Osteoblast (primary cell): ENCODE measurements at regions not wholly inside any gene's neighbourhood (a gene's known extent, or its start where the extent isn't known, plus 50 kb on each side); places are given as distances from the start of the nearest gene placed in this dataset.

Experiments
- DNase-seq: peaks from one replicate; pipeline ENCODE4 v3.0.0; 2011; ENCODE audit warnings: low spot score, mixed read lengths; ENCODE audit not compliant: insufficient read length; ENCODE audit errors: missing footprints
- H2AFZ ChIP-seq: 2 replicates; pipeline ENCODE4 v1.6.0; 2011; ENCODE audit warnings: mild to moderate bottlenecking, low read length
- H3K27ac ChIP-seq: 2 replicates; pipeline ENCODE4 v1.5.1; 2011; ENCODE audit warnings: mild to moderate bottlenecking, low read depth, low read length, moderate library complexity
- H3K27me3 ChIP-seq: 2 replicates; pipeline ENCODE4 v1.6.0; 2012; ENCODE audit warnings: mild to moderate bottlenecking, control low read depth, inconsistent platforms, low read length, moderate library complexity; ENCODE audit not compliant: insufficient read depth
- H3K36me3 ChIP-seq: 2 replicates; pipeline ENCODE4 v1.5.1; 2011; ENCODE audit warnings: mild to moderate bottlenecking, low read length, control low read depth, moderate library complexity; ENCODE audit not compliant: insufficient read depth
- H3K4me1 ChIP-seq: 2 replicates; pipeline ENCODE4 v1.5.1; 2011; ENCODE audit warnings: mild to moderate bottlenecking, low read length, control low read depth, moderate library complexity; ENCODE audit not compliant: insufficient read depth
- H3K4me2 ChIP-seq: 2 replicates; pipeline ENCODE4 v1.6.0; 2011; ENCODE audit warnings: mild to moderate bottlenecking, low read length; ENCODE audit not compliant: insufficient read depth
- H3K4me3 ChIP-seq: fragments of 200-600 bp; sonication (generic); 3 replicates; pipeline ENCODE4 v1.5.1; 2012; ENCODE audit warnings: mild to moderate bottlenecking, low read length, inconsistent platforms; ENCODE audit not compliant: insufficient read depth
- H3K79me2 ChIP-seq: 2 replicates; pipeline ENCODE4 v1.6.0; 2012; ENCODE audit warnings: mild to moderate bottlenecking, low read length, control low read depth, inconsistent platforms; ENCODE audit not compliant: insufficient read depth
- H3K9me3 ChIP-seq: 2 replicates; pipeline ENCODE4 v1.5.1; 2011; ENCODE audit warnings: low read depth, low read length, control low read depth
- H4K20me1 ChIP-seq: 2 replicates; pipeline ENCODE4 v1.6.0; 2012; ENCODE audit warnings: mild to moderate bottlenecking, low read length, control low read depth; ENCODE audit not compliant: insufficient read depth
- TF ChIP-seq, protein P1 (sequence below): IDR thresholded peaks from 2 replicates; pipeline ENCODE4 v1.5.1; 2011; ENCODE audit warnings: mild to moderate bottlenecking, low read depth, low read length, moderate library complexity; ENCODE audit errors: extremely low read depth

GRCh38 chr3:8147711-8148110, 353.9 kb upstream of the LMCD1 start:
- H3K9me3 ChIP-seq: no peaks in the 10 kb centered on the region
- TF ChIP-seq, protein P1, sequence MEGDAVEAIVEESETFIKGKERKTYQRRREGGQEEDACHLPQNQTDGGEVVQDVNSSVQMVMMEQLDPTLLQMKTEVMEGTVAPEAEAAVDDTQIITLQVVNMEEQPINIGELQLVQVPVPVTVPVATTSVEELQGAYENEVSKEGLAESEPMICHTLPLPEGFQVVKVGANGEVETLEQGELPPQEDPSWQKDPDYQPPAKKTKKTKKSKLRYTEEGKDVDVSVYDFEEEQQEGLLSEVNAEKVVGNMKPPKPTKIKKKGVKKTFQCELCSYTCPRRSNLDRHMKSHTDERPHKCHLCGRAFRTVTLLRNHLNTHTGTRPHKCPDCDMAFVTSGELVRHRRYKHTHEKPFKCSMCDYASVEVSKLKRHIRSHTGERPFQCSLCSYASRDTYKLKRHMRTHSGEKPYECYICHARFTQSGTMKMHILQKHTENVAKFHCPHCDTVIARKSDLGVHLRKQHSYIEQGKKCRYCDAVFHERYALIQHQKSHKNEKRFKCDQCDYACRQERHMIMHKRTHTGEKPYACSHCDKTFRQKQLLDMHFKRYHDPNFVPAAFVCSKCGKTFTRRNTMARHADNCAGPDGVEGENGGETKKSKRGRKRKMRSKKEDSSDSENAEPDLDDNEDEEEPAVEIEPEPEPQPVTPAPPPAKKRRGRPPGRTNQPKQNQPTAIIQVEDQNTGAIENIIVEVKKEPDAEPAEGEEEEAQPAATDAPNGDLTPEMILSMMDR: no peak
- H3K36me3 ChIP-seq: no peaks in the 10 kb centered on the region
- DNase-seq: no peak
- no peaks in the 10 kb centered on the region for H3K79me2 ChIP-seq
- H3K27me3 ChIP-seq: no peaks in the 10 kb centered on the region
- H4K20me1 ChIP-seq: no peaks in the 10 kb centered on the region
- no peak overlapping the region for H2AFZ ChIP-seq
- no peak overlapping the region for H3K4me2 ChIP-seq
- H3K27ac ChIP-seq: no peak overlapping the region
- H3K4me3 ChIP-seq: no peak overlapping the region
- no peaks in the 10 kb centered on the region for H3K4me1 ChIP-seq

- no peaks in the 10 kb centered on the region for H3K4me1 ChIP-seq
- H3K4me2 ChIP-seq: no peak overlapping the region
- no peak for DNase-seq
- no peak overlapping the region for H2AFZ ChIP-seq
- no peaks in the 10 kb centered on the region for H3K36me3 ChIP-seq
- no peaks in the 10 kb centered on the region for H3K27me3 ChIP-seq
- no peaks in the 10 kb centered on the region for H3K9me3 ChIP-seq
- H3K4me3 ChIP-seq: no peak overlapping the region
- TF ChIP-seq, protein P1: no peak
- no peaks in the 10 kb centered on the region for H4K20me1 ChIP-seq
- H3K79me2 ChIP-seq: no peaks in the 10 kb centered on the region
- H3K27ac ChIP-seq: no peak overlapping the region
These were observed 348.7 kb upstream of the LMCD1 start for GRCh38 chr3:8152821-8153418.

GRCh38 chr3:8153800-8154199, 347.8 kb upstream of the LMCD1 start:
- no peak overlapping the region for H3K4me3 ChIP-seq
- H4K20me1 ChIP-seq: no peaks in the 10 kb centered on the region
- no peaks in the 10 kb centered on the region for H3K79me2 ChIP-seq
- H3K27me3 ChIP-seq: no peaks in the 10 kb centered on the region
- TF ChIP-seq, protein P1: no peak
- no peaks in the 10 kb centered on the region for H3K9me3 ChIP-seq
- H3K27ac ChIP-seq: no peak overlapping the region
- H3K36me3 ChIP-seq: no peaks in the 10 kb centered on the region
- no peak overlapping the region for H2AFZ ChIP-seq
- H3K4me2 ChIP-seq: no peak overlapping the region
- H3K4me1 ChIP-seq: no peaks in the 10 kb centered on the region
- DNase-seq: no peak

GRCh38 chr3:8154617-8155016, 347.0 kb upstream of the LMCD1 start:
- Histone ChIP-seq H3K79me2 (no peaks in the 10 kb centered on the region), H2AFZ (no peak overlapping the region), H3K4me1 (no peaks in the 10 kb centered on the region), H4K20me1 (no peaks in the 10 kb centered on the region), H3K36me3 (no peaks in the 10 kb centered on the region), H3K4me3 (no peak overlapping the region), H3K27ac (no peak overlapping the region), H3K9me3 (no peaks in the 10 kb centered on the region), H3K27me3 (no peaks in the 10 kb centered on the region), H3K4me2 (no peak overlapping the region)
- DNase-seq: no peak
- TF ChIP-seq, protein P1: no peak
